ENCODE measurements at regions not wholly inside any gene's neighbourhood (a gene's known extent, or its start where the extent isn't known, plus 50 kb on each side); places are given as distances from the start of the nearest gene placed in this dataset.

- DNase-seq (ENCODE audit: low spot score): no peak
- intact Hi-C loops (cut with DNase I): no loop called here
These were observed 57.3 kb downstream of the MAF start for GRCh38 chr16:79543219-79543618.

- peak; percentile 79 for DNase-seq (ENCODE audit: low spot score)
- intact Hi-C loops (cut with DNase I): no loop called here
These were observed 58.2 kb downstream of the MAF start for GRCh38 chr16:79542237-79542774.

GRCh38 chr16:79540825-79541595 lies 59.5 kb downstream of the MAF start:
- no peak for DNase-seq (ENCODE audit: low spot score)
- intact Hi-C loops (cut with DNase I): no loop called here

- no peak for DNase-seq (ENCODE audit: low spot score)
- intact Hi-C loops (cut with DNase I): no loop called here
These were observed 63.0 kb downstream of the MAF start for GRCh38 chr16:79537584-79537983.

GRCh38 chr16:79536958-79537357 lies 63.6 kb downstream of the MAF start:
- no peak for DNase-seq (ENCODE audit: low spot score)
- intact Hi-C loops (cut with DNase I): no loop called here

- intact Hi-C loops (cut with DNase I): no loop called here
- no peak for DNase-seq (ENCODE audit: low spot score)
These were observed 65.4 kb downstream of the MAF start for GRCh38 chr16:79535130-79535529.

GRCh38 chr16:79534143-79534542 lies 66.4 kb downstream of the MAF start:
- intact Hi-C loops (cut with DNase I): no loop called here
- DNase-seq (ENCODE audit: low spot score): no peak

GRCh38 chr16:79533292-79533691 lies 67.2 kb downstream of the MAF start:
- intact Hi-C loops (cut with DNase I): no loop called here

GRCh38 chr16:79532785-79533184 lies 67.8 kb downstream of the MAF start:
- intact Hi-C loops (cut with DNase I): no loop called here
- DNase-seq (ENCODE audit: low spot score): no peak

More at GRCh38 chr16:79533292-79533691, 67.2 kb downstream of the MAF start:
- DNase-seq (ENCODE audit: low spot score): no peak

GRCh38 chr16:79532273-79532672 lies 68.3 kb downstream of the MAF start:
- DNase-seq (ENCODE audit: low spot score): no peak
- intact Hi-C loops (cut with DNase I): no loop called here

GRCh38 chr16:79528338-79528737 lies 72.2 kb downstream of the MAF start:
- intact Hi-C loops (cut with DNase I): no loop called here
- DNase-seq (ENCODE audit: low spot score): no peak

- DNase-seq (ENCODE audit: low spot score): no peak
- intact Hi-C loops (cut with DNase I): no loop called here
These were observed 76.6 kb downstream of the MAF start for GRCh38 chr16:79523971-79524370.

GRCh38 chr16:79519448-79519847 lies 81.1 kb downstream of the MAF start:
- intact Hi-C loops (cut with DNase I): no loop called here
- DNase-seq (ENCODE audit: low spot score): no peak

GRCh38 chr16:79517156-79517555 lies 83.4 kb downstream of the MAF start:
- intact Hi-C loops (cut with DNase I): no loop called here

GRCh38 chr16:79510879-79511278 lies 89.7 kb downstream of the MAF start:
- intact Hi-C loops (cut with DNase I): no loop called here
- no peak for DNase-seq (ENCODE audit: low spot score)

More at GRCh38 chr16:79517156-79517555, 83.4 kb downstream of the MAF start:
- DNase-seq (ENCODE audit: low spot score): no peak

GRCh38 chr16:79509906-79510305 lies 90.6 kb downstream of the MAF start:
- intact Hi-C loops (cut with DNase I): no loop called here
- DNase-seq (ENCODE audit: low spot score): no peak

- DNase-seq (ENCODE audit: low spot score): no peak
- intact Hi-C loops (cut with DNase I): no loop called here
These were observed 91.3 kb downstream of the MAF start for GRCh38 chr16:79509211-79509631.

GRCh38 chr16:79508294-79508693 lies 92.2 kb downstream of the MAF start:
- intact Hi-C loops (cut with DNase I): no loop called here
- no peak for DNase-seq (ENCODE audit: low spot score)

- intact Hi-C loops (cut with DNase I): no loop called here
- DNase-seq (ENCODE audit: low spot score): no peak
These were observed 95.2 kb downstream of the MAF start for GRCh38 chr16:79505344-79505743.

- DNase-seq (ENCODE audit: low spot score): no peak
These were observed 97.0 kb downstream of the MAF start for GRCh38 chr16:79503511-79503910.

GRCh38 chr16:79501446-79501845 lies 99.1 kb downstream of the MAF start:
- intact Hi-C loops (cut with DNase I): no loop called here
- no peak for DNase-seq (ENCODE audit: low spot score)

More at GRCh38 chr16:79503511-79503910, 97.0 kb downstream of the MAF start:
- intact Hi-C loops (cut with DNase I): no loop called here
